ENCODE measurements at regions not wholly inside any gene's neighbourhood (a gene's known extent, or its start where the extent isn't known, plus 50 kb on each side); places are given as distances from the start of the nearest gene placed in this dataset.

- Histone ChIP-seq H3K9me3 (no peaks in the 10 kb centered on the region), H3K4me3 (no peak overlapping the region), H3K27ac (no peak overlapping the region), H3K36me3 (no peaks in the 10 kb centered on the region), H3K27me3 (no peaks in the 10 kb centered on the region), H3K4me1 (no peaks in the 10 kb centered on the region)
- no peak for ATAC-seq (ENCODE audit: low FRiP score in 2 of 2)
- TF ChIP-seq POLR2AphosphoS5 (IDR thresholded peaks at IDR 0.05) (no peak), CTCF (IDR thresholded peaks at IDR 0.05) (no peak), POLR2A (IDR thresholded peaks at IDR 0.05) (no peak), EP300 (IDR thresholded peaks at IDR 0.05) (no peak)
- WGBS, 2 donors = 39 to 41% methylated on average over 12 of the region's 12 CpGs
- DNase-seq = no peak
Measured at GRCh38 chr1:95951371-95952102, 717.5 kb downstream of the RWDD3 start.

- no peak for TF ChIP-seq POLR2AphosphoS5 (IDR thresholded peaks at IDR 0.05)
- Histone ChIP-seq H3K4me3 (no peak overlapping the region), H3K27ac (no peak overlapping the region), H3K36me3 (no peaks in the 10 kb centered on the region), H3K4me1 (no peaks in the 10 kb centered on the region), H3K27me3 (no peaks in the 10 kb centered on the region), H3K9me3 (no peaks in the 10 kb centered on the region)
- peak in 1 of 2 donors; percentile 38 for ATAC-seq (ENCODE audit: low FRiP score in 2 of 2)
- WGBS, 2 donors = 9 to 22% methylated on average over 4 of the region's 4 CpGs
- DNase-seq = no peak
Measured at GRCh38 chr1:95953015-95953414, 719.0 kb downstream of the RWDD3 start.

GRCh38 chr1:95954585-95954984, 720.6 kb downstream of the RWDD3 start:
- ATAC-seq (ENCODE audit: low FRiP score in 2 of 2) (no peak), DNase-seq (no peak)
- Histone ChIP-seq H3K27ac (no peak overlapping the region), H3K9me3 (peaks cover 0 to 4% (median 0%) of the 10 kb centered on the region in 4 donors), H3K36me3 (no peaks in the 10 kb centered on the region), H3K4me1 (no peaks in the 10 kb centered on the region), H3K27me3 (no peaks in the 10 kb centered on the region), H3K4me3 (no peak overlapping the region)
- TF ChIP-seq EP300 (IDR thresholded peaks at IDR 0.05) (no peak), POLR2AphosphoS5 (IDR thresholded peaks at IDR 0.05) (no peak), CTCF (IDR thresholded peaks at IDR 0.05) (no peak), POLR2A (IDR thresholded peaks at IDR 0.05) (no peak)
- 71 to 86% methylated on average over 3 of the region's 3 CpGs for WGBS, 2 donors

- no peak for ATAC-seq (ENCODE audit: low FRiP score in 2 of 2)
- Histone ChIP-seq H3K36me3 (no peaks in the 10 kb centered on the region), H3K27me3 (no peaks in the 10 kb centered on the region), H3K4me3 (no peak overlapping the region), H3K4me1 (no peaks in the 10 kb centered on the region), H3K9me3 (peaks cover 0 to 4% (median 0%) of the 10 kb centered on the region in 4 donors), H3K27ac (no peak overlapping the region)
- DNase-seq = no peak
- no peak for TF ChIP-seq CTCF (IDR thresholded peaks at IDR 0.05)
- TF ChIP-seq POLR2AphosphoS5 (IDR thresholded peaks at IDR 0.05) = no peak
Measured at GRCh38 chr1:95956215-95956614, 722.2 kb downstream of the RWDD3 start.

GRCh38 chr1:95957748-95958147, 723.7 kb downstream of the RWDD3 start:
- 34 to 35% methylated on average over 1 of the region's 1 CpG for WGBS, 2 donors
- Histone ChIP-seq H3K4me1 (no peaks in the 10 kb centered on the region), H3K27me3 (no peaks in the 10 kb centered on the region), H3K27ac (no peak overlapping the region), H3K9me3 (peaks cover 0 to 4% (median 0%) of the 10 kb centered on the region in 4 donors), H3K36me3 (no peaks in the 10 kb centered on the region), H3K4me3 (no peak overlapping the region)
- DNase-seq = no peak
- no peak for ATAC-seq (ENCODE audit: low FRiP score in 2 of 2)
- no peak for TF ChIP-seq POLR2A (IDR thresholded peaks at IDR 0.05)

GRCh38 chr1:95966866-95967265, 732.9 kb downstream of the RWDD3 start:
- TF ChIP-seq POLR2A (IDR thresholded peaks at IDR 0.05) (no peak), CTCF (IDR thresholded peaks at IDR 0.05) (no peak), POLR2AphosphoS5 (IDR thresholded peaks at IDR 0.05) (no peak), EP300 (IDR thresholded peaks at IDR 0.05) (no peak)
- Histone ChIP-seq H3K4me1 (no peaks in the 10 kb centered on the region), H3K9me3 (peaks cover 0 to 6% (median 0%) of the 10 kb centered on the region in 4 donors), H3K27me3 (no peaks in the 10 kb centered on the region), H3K36me3 (no peaks in the 10 kb centered on the region), H3K4me3 (no peak overlapping the region), H3K27ac (no peak overlapping the region)
- ATAC-seq (ENCODE audit: low FRiP score in 2 of 2) (no peak), DNase-seq (no peak)

Measured in upper lobe of left lung (tissue), 6 donors.